HuH-7.5 (cell line): ENCODE measurements at regions not wholly inside any gene's neighbourhood (a gene's known extent, or its start where the extent isn't known, plus 50 kb on each side); places are given as distances from the start of the nearest gene placed in this dataset.

Experiments used
- DNase-seq: peaks from one replicate; pipeline ENCODE4 v3.0.0; 2011; ENCODE audit warnings: low spot score

GRCh38 chr7:41096917-41097316 is 606.0 kb downstream of the INHBA start:
- no peak for DNase-seq

- DNase-seq: no peak
Observed at GRCh38 chr7:41093141-41093540, 609.7 kb downstream of the INHBA start.

- no peak for DNase-seq
Observed at GRCh38 chr7:41085244-41085643, 617.6 kb downstream of the INHBA start.

- DNase-seq: no peak
Observed at GRCh38 chr7:41084381-41084780, 618.5 kb downstream of the INHBA start.

- no peak for DNase-seq
Observed at GRCh38 chr7:41069635-41070034, 633.3 kb downstream of the INHBA start.

- DNase-seq: no peak
Observed at GRCh38 chr7:41067576-41067975, 635.3 kb downstream of the INHBA start.

GRCh38 chr7:41065663-41066062 is 637.2 kb downstream of the INHBA start:
- DNase-seq: no peak

GRCh38 chr7:41063116-41063515 is 639.8 kb downstream of the INHBA start:
- no peak for DNase-seq

- DNase-seq: no peak
Observed at GRCh38 chr7:41060796-41061195, 642.1 kb downstream of the INHBA start.

- no peak for DNase-seq
Observed at GRCh38 chr7:41059796-41060195, 643.1 kb downstream of the INHBA start.

GRCh38 chr7:41058986-41059741 is 643.7 kb downstream of the INHBA start:
- DNase-seq: no peak

- DNase-seq: no peak
Observed at GRCh38 chr7:41054960-41055661, 647.8 kb downstream of the INHBA start.

- DNase-seq: no peak
Observed at GRCh38 chr7:41053820-41054219, 649.1 kb downstream of the INHBA start.

- DNase-seq: no peak
Observed at GRCh38 chr7:41052736-41053135, 650.2 kb downstream of the INHBA start.

GRCh38 chr7:41052201-41052600 is 650.7 kb downstream of the INHBA start:
- DNase-seq: no peak

- no peak for DNase-seq
Observed at GRCh38 chr7:41051535-41051934, 651.4 kb downstream of the INHBA start.

GRCh38 chr7:41051062-41051461 is 651.8 kb downstream of the INHBA start:
- no peak for DNase-seq

- DNase-seq: no peak
Observed at GRCh38 chr7:41048771-41049170, 654.1 kb downstream of the INHBA start.

- DNase-seq: no peak
Observed at GRCh38 chr7:41047789-41048191, 655.1 kb downstream of the INHBA start.

- DNase-seq: no peak
Observed at GRCh38 chr7:41047211-41047610, 655.7 kb downstream of the INHBA start.

GRCh38 chr7:41046776-41047175 is 656.1 kb downstream of the INHBA start:
- no peak for DNase-seq

- DNase-seq: no peak
Observed at GRCh38 chr7:41046221-41046761, 656.6 kb downstream of the INHBA start.

- DNase-seq: no peak
Observed at GRCh38 chr7:41045556-41046123, 657.2 kb downstream of the INHBA start.
